ENCODE measurements at regions not wholly inside any gene's neighbourhood (a gene's known extent, or its start where the extent isn't known, plus 50 kb on each side); places are given as distances from the start of the nearest gene placed in this dataset.

GRCh38 chr19:7401694-7402093, 53.0 kb downstream of the ARHGEF18 start:
- TF ChIP-seq CTCF (IDR thresholded peaks at IDR 0.05) (no peak), POLR2A (IDR thresholded peaks at IDR 0.05) (no peak)
